HFF-Myc (cell line): ENCODE measurements at regions not wholly inside any gene's neighbourhood (a gene's known extent, or its start where the extent isn't known, plus 50 kb on each side); places are given as distances from the start of the nearest gene placed in this dataset.

Experiments
- DNase-seq: peaks from one replicate; pipeline ENCODE4 v3.0.0-alpha.2; 2011; ENCODE audit warnings: low read depth; ENCODE audit errors: extremely low read depth
- H3K4me3 ChIP-seq: replicated peaks from 2 replicates; pipeline ENCODE4 v1.5.1; 2011; ENCODE audit warnings: low read depth, mild to moderate bottlenecking, control low read depth, low read length
- CTCF ChIP-seq: IDR thresholded peaks from 2 replicates; pipeline ENCODE4 v1.5.1; 2012; ENCODE audit warnings: mild to moderate bottlenecking, low read depth, low read length, control low read depth; ENCODE audit errors: missing control alignments

- DNase-seq: peak; percentile 59
- H3K4me3 ChIP-seq: no peak overlapping the region
- TF ChIP-seq CTCF: no peak
These were observed 298.1 kb upstream of the NECTIN3 start for GRCh38 chr3:110773413-110773954.

- DNase-seq: no peak
- no peak overlapping the region for H3K4me3 ChIP-seq
- TF ChIP-seq CTCF: no peak
These were observed 296.9 kb upstream of the NECTIN3 start for GRCh38 chr3:110774496-110775265.

GRCh38 chr3:110779581-110779980 is 292.0 kb upstream of the NECTIN3 start:
- H3K4me3 ChIP-seq: no peak overlapping the region
- DNase-seq: no peak
- TF ChIP-seq CTCF: no peak

GRCh38 chr3:110783541-110783940 is 288.1 kb upstream of the NECTIN3 start:
- TF ChIP-seq CTCF: no peak
- no peak for DNase-seq
- no peak overlapping the region for H3K4me3 ChIP-seq

GRCh38 chr3:110788794-110789193 is 282.8 kb upstream of the NECTIN3 start:
- TF ChIP-seq CTCF: no peak
- H3K4me3 ChIP-seq: no peak overlapping the region
- DNase-seq: no peak

- TF ChIP-seq CTCF: no peak
- H3K4me3 ChIP-seq: no peak overlapping the region
- no peak for DNase-seq
These were observed 282.3 kb upstream of the NECTIN3 start for GRCh38 chr3:110789315-110789714.

- DNase-seq: no peak
- no peak for TF ChIP-seq CTCF
- H3K4me3 ChIP-seq: no peak overlapping the region
These were observed 281.0 kb upstream of the NECTIN3 start for GRCh38 chr3:110790631-110791030.
